GM21723 (cell line): ENCODE measurements at regions not wholly inside any gene's neighbourhood (a gene's known extent, or its start where the extent isn't known, plus 50 kb on each side); places are given as distances from the start of the nearest gene placed in this dataset.

Source experiments
- ATAC-seq: cut with Tn5 transposase; IDR thresholded peaks from one replicate; pipeline ENCODE4 v1.9.1; 2021; ENCODE audit warnings: mild to moderate bottlenecking, moderate library complexity; ENCODE audit not compliant: unreplicated experiment

- ATAC-seq, result no peak
These were observed 142.9 kb downstream of the BACH1 start for GRCh38 chr21:29441651-29442050.

GRCh38 chr21:29443411-29444010 is 144.8 kb downstream of the BACH1 start:
- no peak for ATAC-seq

- no peak for ATAC-seq
These were observed 150.0 kb downstream of the BACH1 start for GRCh38 chr21:29448766-29449165.

- ATAC-seq, result no peak
These were observed 150.7 kb downstream of the BACH1 start for GRCh38 chr21:29449306-29449950.

- ATAC-seq, result no peak
These were observed 151.3 kb downstream of the BACH1 start for GRCh38 chr21:29450058-29450457.

- ATAC-seq, result no peak
These were observed 154.8 kb downstream of the BACH1 start for GRCh38 chr21:29453511-29453910.

- ATAC-seq, result no peak
These were observed 155.5 kb downstream of the BACH1 start for GRCh38 chr21:29454179-29454578.

GRCh38 chr21:29462479-29462878 is 163.8 kb downstream of the BACH1 start:
- no peak for ATAC-seq

GRCh38 chr21:29465546-29465945 is 166.8 kb downstream of the BACH1 start:
- ATAC-seq, result no peak

GRCh38 chr21:29466532-29466931 is 167.8 kb downstream of the BACH1 start:
- ATAC-seq, result no peak

- ATAC-seq, result no peak
These were observed 171.7 kb downstream of the BACH1 start for GRCh38 chr21:29470397-29470796.

GRCh38 chr21:29473808-29474207 is 175.1 kb downstream of the BACH1 start:
- no peak for ATAC-seq

GRCh38 chr21:29475329-29475728 is 176.6 kb downstream of the BACH1 start:
- no peak for ATAC-seq

GRCh38 chr21:29477347-29477746 is 178.6 kb downstream of the BACH1 start:
- ATAC-seq, result no peak

GRCh38 chr21:29477941-29478340 is 179.2 kb downstream of the BACH1 start:
- ATAC-seq, result no peak

- no peak for ATAC-seq
These were observed 182.4 kb downstream of the BACH1 start for GRCh38 chr21:29481081-29481480.

GRCh38 chr21:29481641-29482040 is 182.9 kb downstream of the BACH1 start:
- ATAC-seq, result no peak

GRCh38 chr21:29486306-29486807 is 187.6 kb downstream of the BACH1 start:
- ATAC-seq, result no peak
